Loucy (cell line): ENCODE measurements at regions not wholly inside any gene's neighbourhood (a gene's known extent, or its start where the extent isn't known, plus 50 kb on each side); places are given as distances from the start of the nearest gene placed in this dataset.

Experiments used
- H2AFZ ChIP-seq: fragments of 200-600 bp; sonication (generic); 2 replicates; pipeline ENCODE4 v1.6.0; 2016; ENCODE audit warnings: antibody characterized with exemption, mild to moderate bottlenecking, low read length, moderate library complexity
- H3F3A ChIP-seq: fragments of 200-600 bp; 2 replicates; pipeline ENCODE4 v1.6.0; 2016; ENCODE audit warnings: antibody characterized with exemption, low read depth, mild to moderate bottlenecking
- H3K27me3 ChIP-seq: fragments of 200-600 bp; sonication (generic); 2 replicates; pipeline ENCODE4 v1.6.1; 2014; ENCODE audit warnings: low read length, mild to moderate bottlenecking; ENCODE audit not compliant: insufficient read depth, poor library complexity, severe bottlenecking
- H3K36me3 ChIP-seq: fragments of 200-600 bp; sonication (generic); 2 replicates; pipeline ENCODE4 v1.6.1; 2016; ENCODE audit warnings: low read length; ENCODE audit not compliant: insufficient read depth
- H3K4me1 ChIP-seq: fragments of 200-600 bp; sonication (generic); 2 replicates; pipeline ENCODE4 v1.5.1; 2014; ENCODE audit warnings: low read length, mild to moderate bottlenecking; ENCODE audit not compliant: insufficient read depth, poor library complexity, severe bottlenecking
- H3K4me2 ChIP-seq: fragments of 200-600 bp; sonication (generic); 2 replicates; pipeline ENCODE4 v1.6.0; 2014; ENCODE audit warnings: antibody characterized with exemption, low read length, low read depth, mild to moderate bottlenecking; ENCODE audit not compliant: poor library complexity, severe bottlenecking
- H3K4me3 ChIP-seq: fragments of 200-600 bp; sonication (generic); 2 replicates; pipeline ENCODE4 v1.5.1; 2014; ENCODE audit warnings: low read length, mild to moderate bottlenecking, mixed read lengths; ENCODE audit not compliant: poor library complexity, severe bottlenecking
- H3K79me2 ChIP-seq: fragments of 200-600 bp; sonication (generic); 2 replicates; pipeline ENCODE4 v1.6.1; 2014; ENCODE audit warnings: low read length; ENCODE audit not compliant: insufficient read depth
- H3K9ac ChIP-seq: fragments of 200-600 bp; sonication (generic); 2 replicates; pipeline ENCODE4 v1.6.0; 2014; ENCODE audit warnings: mild to moderate bottlenecking, low read depth, low read length, moderate library complexity; ENCODE audit not compliant: poor library complexity, severe bottlenecking
- H3K9me2 ChIP-seq: fragments of 200-600 bp; sonication (generic); replicated peaks from 2 replicates; pipeline ENCODE4 v1.6.1; 2016; ENCODE audit warnings: low read depth, low read length, mixed read lengths
- H3K9me3 ChIP-seq: fragments of 200-600 bp; sonication (generic); 2 replicates; pipeline ENCODE4 v1.6.1; 2014; ENCODE audit warnings: mild to moderate bottlenecking, antibody characterized with exemption, low read length, low read depth; ENCODE audit not compliant: insufficient read depth
- H4K20me1 ChIP-seq: fragments of 200-600 bp; sonication (generic); 2 replicates; pipeline ENCODE4 v1.6.0; 2014; ENCODE audit warnings: antibody characterized with exemption, low read length, mild to moderate bottlenecking; ENCODE audit not compliant: insufficient read depth, poor library complexity, severe bottlenecking
- CTCF ChIP-seq: fragments of 200-600 bp; sonication (generic); conservative IDR thresholded peaks from 2 replicates; pipeline ENCODE4 v1.5.1; 2014; ENCODE audit warnings: mild to moderate bottlenecking, antibody characterized with exemption, low read length
- EZH2phosphoT487 ChIP-seq: fragments of 200-600 bp; IDR thresholded peaks from 2 replicates; pipeline ENCODE4 v1.6.1; 2018; ENCODE audit warnings: antibody characterized with exemption, mild to moderate bottlenecking, moderate library complexity, borderline replicate concordance

GRCh38 chr18:66769375-66769774, 165.5 kb upstream of the CDH19 start:
- Histone ChIP-seq H3K4me2 (no peak overlapping the region), H2AFZ (no peak overlapping the region), H3K36me3 (no peaks in the 10 kb centered on the region), H3K4me1 (no peaks in the 10 kb centered on the region), H3K79me2 (no peaks in the 10 kb centered on the region), H3K9me2 (no peaks in the 10 kb centered on the region), H4K20me1 (no peaks in the 10 kb centered on the region), H3K9me3 (no peaks in the 10 kb centered on the region), H3F3A (no peaks in the 10 kb centered on the region), H3K9ac (no peak overlapping the region), H3K27me3 (no peaks in the 10 kb centered on the region), H3K4me3 (no peak overlapping the region)
- TF ChIP-seq EZH2phosphoT487 (no peak), CTCF (no peak)

- H3K4me1 ChIP-seq, result no peaks in the 10 kb centered on the region
- no peaks in the 10 kb centered on the region for H3K9me3 ChIP-seq
- no peak overlapping the region for H2AFZ ChIP-seq
- no peak overlapping the region for H3K4me3 ChIP-seq
- H3K9me2 ChIP-seq, result no peaks in the 10 kb centered on the region
- H4K20me1 ChIP-seq, result no peaks in the 10 kb centered on the region
- no peaks in the 10 kb centered on the region for H3F3A ChIP-seq
- no peaks in the 10 kb centered on the region for H3K27me3 ChIP-seq
- H3K4me2 ChIP-seq, result no peak overlapping the region
- no peak overlapping the region for H3K9ac ChIP-seq
- TF ChIP-seq CTCF (no peak), EZH2phosphoT487 (no peak)
- H3K36me3 ChIP-seq, result no peaks in the 10 kb centered on the region
- no peaks in the 10 kb centered on the region for H3K79me2 ChIP-seq
Observed at GRCh38 chr18:66764230-66764629, 160.3 kb upstream of the CDH19 start.

- no peaks in the 10 kb centered on the region for H3K79me2 ChIP-seq
- H3K4me3 ChIP-seq, result no peak overlapping the region
- H2AFZ ChIP-seq, result no peak overlapping the region
- no peaks in the 10 kb centered on the region for H3K9me2 ChIP-seq
- H4K20me1 ChIP-seq, result no peaks in the 10 kb centered on the region
- H3K27me3 ChIP-seq, result no peaks in the 10 kb centered on the region
- no peak overlapping the region for H3K9ac ChIP-seq
- H3K9me3 ChIP-seq, result no peaks in the 10 kb centered on the region
- H3K4me1 ChIP-seq, result no peaks in the 10 kb centered on the region
- no peaks in the 10 kb centered on the region for H3F3A ChIP-seq
- no peaks in the 10 kb centered on the region for H3K36me3 ChIP-seq
- H3K4me2 ChIP-seq, result no peak overlapping the region
- no peak for TF ChIP-seq EZH2phosphoT487
- no peak for TF ChIP-seq CTCF
Observed at GRCh38 chr18:66761166-66761565, 157.3 kb upstream of the CDH19 start.
